GM04503 (cell line): ENCODE measurements at regions not wholly inside any gene's neighbourhood (a gene's known extent, or its start where the extent isn't known, plus 50 kb on each side); places are given as distances from the start of the nearest gene placed in this dataset.

Experiments
- DNase-seq: peaks from one replicate; pipeline ENCODE4 v3.0.0-alpha.2; 2012; ENCODE audit warnings: low read depth

DNA sequence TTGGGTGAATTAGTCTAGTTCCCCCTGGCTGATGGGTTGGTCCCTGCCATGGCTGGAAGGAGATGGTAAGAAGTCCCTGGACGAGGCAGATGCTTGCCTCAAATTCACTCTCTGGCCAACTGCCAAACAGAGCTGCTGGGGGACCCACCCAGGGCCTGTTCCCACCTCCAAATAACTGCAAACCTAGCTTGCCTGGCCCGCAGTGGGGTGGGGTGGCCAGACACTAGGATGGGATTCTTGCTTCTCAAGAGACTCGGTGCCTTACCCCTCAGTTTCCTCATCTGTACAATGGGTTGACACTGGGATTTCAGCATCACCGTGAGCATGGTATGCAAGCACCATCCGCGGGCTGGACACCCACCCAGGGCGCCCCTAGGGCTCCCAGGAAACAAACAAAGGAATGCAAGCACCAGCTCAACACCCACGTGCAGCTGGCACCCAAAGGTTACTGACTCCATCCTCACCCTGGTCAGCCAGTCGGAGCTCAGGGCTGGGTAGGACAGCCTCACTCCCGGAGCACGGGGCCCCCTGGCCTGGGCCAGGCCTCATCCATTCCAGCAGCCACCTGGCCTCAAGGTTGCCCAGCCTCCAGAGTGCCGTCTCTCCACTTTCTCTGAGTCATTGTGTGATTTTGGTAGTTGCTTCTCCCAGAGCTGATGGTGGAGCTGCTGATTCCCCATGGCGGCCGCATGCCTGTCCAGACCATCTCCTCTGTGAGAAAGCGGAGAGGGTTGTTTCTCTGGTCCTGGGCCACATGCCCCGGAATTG is 205.2 kb upstream of the RTL1 start:
- DNase-seq, result no peak

- DNase-seq, result no peak
Observed at GRCh38 chr14:101109347-101109638, 205.8 kb upstream of the RTL1 start.

GRCh38 chr14:101109981-101110728 is 206.6 kb upstream of the RTL1 start:
- DNase-seq, result no peak

DNA sequence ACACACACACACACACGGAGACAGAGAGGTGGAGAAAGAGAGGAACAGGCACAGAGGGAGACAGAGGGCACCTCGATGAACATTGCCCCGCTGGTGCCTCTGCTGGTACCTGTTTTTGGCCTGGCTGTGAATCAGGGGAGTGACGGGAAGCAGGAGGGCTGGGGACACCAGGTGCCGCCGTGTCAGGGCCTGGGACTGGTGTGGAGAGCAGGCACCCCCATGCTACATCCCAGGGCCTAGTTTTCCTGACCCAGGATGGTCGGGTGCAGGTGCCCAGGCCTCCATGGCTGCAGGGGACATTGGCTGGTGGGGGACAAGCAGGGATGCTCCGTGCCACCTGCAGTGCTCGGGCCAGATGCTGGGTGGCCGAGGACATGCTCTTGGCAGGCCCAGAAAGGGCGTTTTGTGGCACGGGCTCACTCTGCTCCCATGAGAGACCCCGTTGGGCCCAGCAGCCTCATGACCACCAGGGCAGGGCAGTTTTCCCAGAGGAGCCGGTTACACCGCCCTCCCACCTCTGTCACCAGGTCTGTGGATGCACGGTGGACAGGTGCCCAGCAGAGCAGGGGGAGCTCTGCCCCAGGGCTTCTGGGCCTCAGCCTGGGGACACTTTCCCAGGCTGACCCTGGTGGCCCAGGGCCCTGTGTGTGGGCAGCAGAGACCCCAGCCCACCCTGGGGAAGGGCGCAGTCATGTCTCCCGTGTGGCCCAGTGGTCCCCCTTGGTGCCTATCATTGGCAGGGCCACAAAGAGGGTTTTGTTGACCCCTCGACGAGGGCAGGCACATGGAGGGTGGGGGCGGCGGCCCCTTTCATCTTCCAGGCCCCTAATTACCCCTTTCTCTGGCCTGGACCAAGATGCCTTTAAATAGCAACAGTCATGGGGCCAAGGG is 207.5 kb upstream of the RTL1 start:
- DNase-seq, result no peak

- no peak for DNase-seq
Observed at GRCh38 chr14:101111620-101112290, 208.2 kb upstream of the RTL1 start.

GRCh38 chr14:101112351-101113107 is 209.0 kb upstream of the RTL1 start:
- no peak for DNase-seq

DNA sequence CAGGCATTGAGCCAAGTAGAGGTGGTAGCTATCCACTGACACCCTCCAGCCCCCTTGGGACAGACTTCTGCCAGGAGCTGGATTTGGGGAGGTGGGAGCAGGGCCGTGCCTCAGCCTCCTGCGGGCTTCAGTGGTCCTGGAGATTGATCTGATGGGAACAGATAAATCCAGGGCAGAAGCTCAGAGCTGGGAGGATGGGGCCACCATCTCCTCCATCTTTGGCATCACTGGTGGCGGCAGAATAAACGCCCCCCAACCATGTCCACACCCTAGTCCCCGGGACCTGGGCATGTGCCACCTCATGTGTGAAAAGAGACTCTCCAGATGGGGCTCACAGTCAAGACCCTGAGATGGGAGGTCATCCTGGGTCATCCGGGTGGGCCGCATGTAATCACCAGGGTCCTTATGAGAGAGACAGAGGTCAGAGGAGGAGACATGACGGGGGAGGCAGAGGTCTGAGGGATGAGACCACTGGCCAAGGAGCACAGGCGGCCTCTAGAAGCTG is 209.6 kb upstream of the RTL1 start:
- no peak for DNase-seq

DNA sequence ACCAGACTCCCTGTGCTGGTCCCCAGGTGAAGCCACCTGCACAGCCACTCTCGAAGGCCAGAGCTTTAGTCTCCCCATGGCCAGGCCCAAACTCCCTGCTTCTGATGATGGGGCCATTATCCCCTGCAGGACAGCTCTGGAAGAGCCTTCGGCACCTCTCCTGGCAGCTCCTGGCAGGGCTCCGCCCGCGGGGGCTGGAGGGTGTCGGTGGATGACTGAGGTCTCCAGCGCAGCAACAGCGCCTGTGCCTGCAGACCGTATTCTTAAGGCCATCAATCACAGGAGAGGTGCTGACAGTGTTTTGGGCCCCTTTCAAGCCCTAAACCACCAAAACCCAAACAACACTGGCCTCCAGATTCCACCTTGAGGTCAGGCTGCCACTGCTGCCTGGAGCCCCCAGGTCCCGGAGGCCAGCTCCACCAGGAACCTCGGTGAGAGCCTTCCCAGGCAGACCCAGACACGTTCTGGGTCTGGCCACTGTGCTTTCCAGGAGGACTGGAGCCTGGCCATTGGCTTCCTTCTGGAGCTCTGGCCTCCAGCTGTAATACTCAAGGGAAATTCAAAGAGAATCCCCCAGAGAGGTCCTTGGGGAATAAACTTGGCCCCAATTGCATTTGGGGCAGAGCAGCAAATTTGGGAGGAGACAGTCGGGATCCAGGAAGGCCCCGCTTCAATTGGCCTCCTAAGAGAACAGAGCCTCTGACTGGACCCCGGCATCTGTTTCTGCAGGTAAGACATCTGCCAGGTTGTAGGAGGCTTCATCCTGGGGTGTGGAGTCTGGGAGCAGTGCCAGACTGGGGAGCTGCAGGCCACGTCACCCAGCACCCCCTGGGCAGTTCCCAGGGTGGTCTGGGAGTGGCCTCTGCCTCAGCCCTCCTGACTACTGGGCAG is 210.6 kb upstream of the RTL1 start:
- no peak for DNase-seq

GRCh38 chr14:101114726-101115515 is 211.4 kb upstream of the RTL1 start:
- DNase-seq, result no peak

GRCh38 chr14:101115652-101116051 is 212.1 kb upstream of the RTL1 start:
- DNase-seq, result no peak

- no peak for DNase-seq
Observed at GRCh38 chr14:101116065-101116464, 212.5 kb upstream of the RTL1 start.

DNA sequence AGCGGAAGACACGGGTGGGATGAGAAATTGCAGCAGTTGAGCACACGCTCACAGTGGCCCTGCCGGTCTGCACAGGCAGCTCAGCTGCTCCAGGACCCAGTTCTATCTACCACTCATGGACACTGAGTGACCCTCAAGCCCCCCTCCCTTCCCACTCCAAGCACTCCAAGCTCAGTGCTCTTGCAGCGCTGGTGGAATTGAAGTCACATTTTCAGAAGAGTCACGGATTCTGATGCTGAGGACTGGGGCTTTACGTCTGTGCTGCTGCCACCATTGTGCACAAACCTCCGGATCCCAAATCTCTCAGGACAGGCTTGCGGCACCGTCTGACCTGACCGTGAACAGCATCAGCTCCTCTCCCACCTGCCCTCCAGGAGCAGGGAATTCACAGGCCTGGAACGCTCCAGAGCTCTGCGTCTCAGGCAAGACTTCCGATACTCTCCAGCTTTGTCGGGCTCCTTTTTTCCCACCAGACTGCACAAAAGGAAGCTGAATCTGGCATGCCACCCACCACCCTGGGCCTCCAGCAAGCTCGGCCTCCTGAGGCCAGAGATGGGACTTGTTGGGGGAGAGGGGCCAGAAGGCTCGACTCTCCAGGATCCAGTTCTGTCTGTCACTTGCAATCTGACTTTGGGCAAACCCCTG is 213.1 kb upstream of the RTL1 start:
- no peak for DNase-seq

DNA sequence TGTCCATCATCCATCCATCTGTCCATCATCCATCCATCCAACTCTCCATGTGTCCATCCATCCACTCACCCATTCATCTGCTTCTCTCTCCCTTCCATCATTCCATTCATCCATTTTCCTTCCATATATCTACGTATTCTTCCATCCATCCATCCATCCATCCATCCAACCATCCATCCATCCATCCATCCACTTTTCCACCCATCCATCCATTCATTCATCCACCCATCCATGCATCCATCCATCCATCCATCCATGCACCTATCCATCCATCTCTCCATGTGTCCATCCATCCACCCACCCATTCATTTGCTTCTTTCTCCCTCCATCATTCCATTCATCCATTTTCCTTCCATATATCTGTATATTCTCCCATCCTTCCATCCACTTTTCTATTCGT is 214.0 kb upstream of the RTL1 start:
- DNase-seq, result no peak

GRCh38 chr14:101118233-101118632 is 214.7 kb upstream of the RTL1 start:
- no peak for DNase-seq

DNA sequence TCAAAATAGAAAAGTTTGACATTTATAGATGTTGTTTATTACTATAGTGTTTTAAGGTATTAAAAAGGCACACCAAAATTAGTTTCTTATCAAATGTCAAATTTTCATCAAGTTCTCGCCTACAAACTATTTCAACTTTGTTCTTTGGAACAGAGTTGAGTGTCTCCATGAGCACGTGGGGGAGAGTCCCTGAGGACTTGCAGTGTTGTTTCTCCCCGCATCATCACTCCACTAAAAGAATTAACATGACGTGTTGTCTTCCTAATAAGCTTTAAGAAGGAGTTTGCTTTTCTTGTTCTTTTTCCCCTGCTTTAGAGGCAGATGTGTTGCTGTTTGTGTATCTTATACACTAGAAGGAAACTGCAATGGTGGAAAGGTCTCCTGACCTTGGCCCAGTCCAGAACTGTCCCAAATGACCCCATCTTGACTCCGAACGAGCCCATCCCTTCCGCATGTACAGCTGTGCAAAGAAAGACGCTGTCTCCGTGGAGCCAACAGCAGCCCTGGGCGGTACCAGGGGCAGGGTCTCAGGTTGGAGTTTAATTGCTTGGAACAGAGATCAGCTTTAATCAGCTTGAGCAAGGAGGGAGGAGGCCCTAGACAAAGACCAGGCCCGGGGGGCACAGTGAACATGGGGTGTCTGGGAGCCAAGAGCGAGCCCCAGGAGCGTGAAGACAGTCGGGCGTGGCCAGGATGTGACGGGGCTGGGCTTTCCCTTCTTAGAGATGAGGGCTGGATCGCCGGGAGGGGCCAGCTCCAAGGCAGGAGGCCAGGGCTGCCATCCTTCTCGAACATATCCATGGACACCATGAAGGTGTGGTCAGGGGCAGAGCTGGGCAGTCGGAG is 215.4 kb upstream of the RTL1 start:
- no peak for DNase-seq

DNA sequence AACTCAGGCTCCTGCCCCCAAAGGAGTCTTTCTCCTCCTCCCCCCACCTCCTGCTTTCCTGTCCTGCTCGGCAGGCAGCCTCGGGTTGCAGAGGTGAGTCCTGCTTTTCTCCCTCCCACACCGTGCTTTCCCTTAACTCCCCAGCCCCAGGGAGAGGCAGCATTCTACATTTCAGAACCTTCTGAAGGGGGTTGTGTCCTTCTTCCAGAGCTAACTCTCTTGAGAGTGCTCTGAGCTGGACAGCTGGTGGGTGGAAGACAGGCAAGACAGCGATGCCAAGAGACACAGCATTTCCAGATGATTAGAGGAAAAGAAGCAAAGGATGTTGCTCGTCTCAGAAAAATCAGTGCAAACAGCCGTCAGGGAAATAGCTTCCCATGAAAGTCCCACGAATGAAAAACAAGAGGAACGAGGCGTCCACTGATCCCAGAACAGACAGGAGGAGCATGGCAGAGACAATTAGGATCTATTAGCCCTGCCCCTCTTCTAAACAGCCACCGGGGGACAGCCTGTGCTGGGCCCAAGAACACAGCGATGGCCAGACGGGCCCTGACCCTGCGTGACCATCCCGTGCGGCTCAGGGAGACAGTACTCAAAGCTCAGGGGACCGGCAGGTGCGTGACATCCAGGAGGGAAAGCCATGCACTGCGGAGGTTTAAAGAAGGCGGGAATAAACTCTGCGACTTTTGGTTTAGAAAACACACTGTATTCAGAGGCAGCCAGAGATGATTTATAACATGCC is 216.5 kb upstream of the RTL1 start:
- no peak for DNase-seq
